IMR-90 (cell line): ENCODE measurements at regions not wholly inside any gene's neighbourhood (a gene's known extent, or its start where the extent isn't known, plus 50 kb on each side); places are given as distances from the start of the nearest gene placed in this dataset.

ENCODE experiments used
- ATAC-seq: fragments of 200-7000 bp; cut with Tn5 transposase; 2 replicates; pipeline ENCODE4 v1.9.1; 2020; ENCODE audit warnings: low read depth, mild to moderate bottlenecking, moderate library complexity
- BruUV-seq: library from RNA; stranded (reverse); fragments of 400-500 nt; replicated peaks from 2 replicates; lab custom pipeline; 2021; lab: Mats Ljungman, UMichigan
- CTCF ChIA-PET: fragments of 300-600 bp; formaldehyde crosslinking; extraction: SDS; loops from one replicate; lab custom pipeline; 2021; ENCODE audit warnings: antibody characterized with exemption; lab: Yijun Ruan, JAX
- POLR2A ChIA-PET: fragments of 300-600 bp; sonication (Branson Sonifier 250); formaldehyde crosslinking; loops from one replicate; lab custom pipeline; 2022; ENCODE audit warnings: antibody characterized with exemption; ENCODE audit not compliant: unreplicated experiment; lab: Charles Lee
- DNase-seq: peaks from one replicate; pipeline ENCODE4 v3.0.0; 2013
- H2AFZ ChIP-seq: replicated peaks from 2 replicates; pipeline ENCODE3; 2013; ENCODE audit warnings: low read length, mild to moderate bottlenecking; ENCODE audit not compliant: poor library complexity
- H2AK5ac ChIP-seq: 2 replicates; pipeline ENCODE4 v1.6.1; 2013; ENCODE audit warnings: low read depth, low read length, inconsistent platforms
- H2AK9ac ChIP-seq: replicated peaks from 2 replicates; pipeline ENCODE3; 2013; ENCODE audit warnings: mild to moderate bottlenecking, low read depth, low read length, moderate library complexity; ENCODE audit not compliant: poor library complexity
- H2BK120ac ChIP-seq: 2 replicates; pipeline ENCODE4 v1.6.1; 2013; ENCODE audit warnings: low read depth, low read length, inconsistent platforms
- H2BK15ac ChIP-seq: 3 replicates; pipeline ENCODE4 v1.6.1; 2013; ENCODE audit warnings: low read depth, low read length, inconsistent platforms
- H2BK20ac ChIP-seq: 2 replicates; pipeline ENCODE4 v1.6.1; 2013; ENCODE audit warnings: low read depth, mild to moderate bottlenecking, inconsistent platforms, low read length, moderate library complexity
- H2BK5ac ChIP-seq: 2 replicates; pipeline ENCODE4 v1.6.1; 2013; ENCODE audit warnings: mild to moderate bottlenecking, low read depth, low read length, inconsistent platforms; ENCODE audit not compliant: poor library complexity, severe bottlenecking
- H3K14ac ChIP-seq: replicated peaks from 2 replicates; pipeline ENCODE4 v1.6.1; 2013; ENCODE audit warnings: low read depth, low read length, inconsistent platforms
- H3K18ac ChIP-seq: 2 replicates; pipeline ENCODE4 v1.6.1; 2013; ENCODE audit warnings: low read depth, low read length, control low read depth
- H3K23ac ChIP-seq: 2 replicates; pipeline ENCODE4 v1.6.1; 2013; ENCODE audit warnings: low read depth, low read length, inconsistent platforms
- H3K27ac ChIP-seq: 2 replicates; pipeline ENCODE4 v1.5.1; 2013; ENCODE audit warnings: mild to moderate bottlenecking, control low read depth, low read length; ENCODE audit not compliant: insufficient read depth
- H3K27me3 ChIP-seq: 2 replicates; pipeline ENCODE4 v1.6.1; 2013; ENCODE audit warnings: low read length; ENCODE audit not compliant: control insufficient read depth, insufficient read depth
- H3K36me3 ChIP-seq: 2 replicates; pipeline ENCODE4 v1.6.1; 2013; ENCODE audit warnings: low read length, mixed read lengths; ENCODE audit not compliant: control insufficient read depth, insufficient read depth
- H3K4ac ChIP-seq: 2 replicates; pipeline ENCODE4 v1.6.1; 2013; ENCODE audit warnings: low read depth, low read length, inconsistent platforms
- H3K4me1 ChIP-seq: 2 replicates; pipeline ENCODE4 v1.6.1; 2013; ENCODE audit warnings: low read length, mixed read lengths; ENCODE audit not compliant: control insufficient read depth, insufficient read depth
- H3K4me2 ChIP-seq: 2 replicates; pipeline ENCODE4 v1.6.1; 2013; ENCODE audit warnings: low read depth, mild to moderate bottlenecking, control low read depth, low read length, moderate library complexity
- H3K4me3 ChIP-seq: 2 replicates; pipeline ENCODE4 v1.5.1; 2013; ENCODE audit warnings: low read depth, mild to moderate bottlenecking, control low read depth, low read length, moderate library complexity; ENCODE audit not compliant: insufficient read depth
- H3K56ac ChIP-seq: 2 replicates; pipeline ENCODE4 v1.6.1; 2013; ENCODE audit warnings: low read length, inconsistent platforms; ENCODE audit not compliant: insufficient read depth; ENCODE audit errors: extremely low read depth
- H3K79me1 ChIP-seq, 2 experiments: 2 replicates each; pipeline ENCODE4 v1.6.1; 2013; ENCODE audit warnings: low read length in 2 of 2, inconsistent platforms in 1 of 2, low read depth in 1 of 2
- H3K9ac ChIP-seq: 2 replicates; pipeline ENCODE4 v1.6.1; 2013; ENCODE audit warnings: low read depth, low read length, control low read depth
- H3K9me1 ChIP-seq: 2 replicates; pipeline ENCODE4 v1.6.1; 2013; ENCODE audit warnings: low read length, inconsistent platforms; ENCODE audit not compliant: insufficient read depth
- H3K9me3 ChIP-seq: 2 replicates; pipeline ENCODE4 v1.6.1; 2013; ENCODE audit warnings: low read length; ENCODE audit not compliant: control insufficient read depth, insufficient read depth
- H4K20me1 ChIP-seq: 2 replicates; pipeline ENCODE4 v1.6.1; 2013; ENCODE audit warnings: low read length, inconsistent platforms; ENCODE audit not compliant: insufficient read depth
- H4K5ac ChIP-seq: 2 replicates; pipeline ENCODE4 v1.6.1; 2013; ENCODE audit warnings: mild to moderate bottlenecking, low read depth, low read length, control low read depth
- H4K8ac ChIP-seq, 2 experiments: 2 replicates each; pipeline ENCODE4 v1.6.1; 2013; ENCODE audit warnings: low read depth in 2 of 2, low read length in 2 of 2, control low read depth in 1 of 2, inconsistent platforms in 1 of 2
- H4K91ac ChIP-seq: 2 replicates; pipeline ENCODE4 v1.6.1; 2013; ENCODE audit warnings: low read depth, low read length, inconsistent platforms; ENCODE audit not compliant: insufficient read depth
- BHLHE40 ChIP-seq: fragments of 150-350 bp; IDR thresholded peaks from 2 replicates; pipeline ENCODE4 v1.6.1; 2016; ENCODE audit warnings: mild to moderate bottlenecking, low read depth, low read length
- FOS ChIP-seq: fragments of 150-350 bp; IDR thresholded peaks from 2 replicates; pipeline ENCODE4 v1.6.1; 2016; ENCODE audit warnings: low read depth, low read length
- MAFK ChIP-seq: IDR thresholded peaks from 2 replicates; pipeline ENCODE4 v1.6.1; 2012; ENCODE audit warnings: low read depth, low read length, improper control_type of control experiment
- MXI1 ChIP-seq: IDR thresholded peaks from 2 replicates; pipeline ENCODE4 v1.6.1; 2012; ENCODE audit warnings: low read depth, mild to moderate bottlenecking, low read length, moderate library complexity, borderline replicate concordance
- WGBS, 2 experiments: methylation state at CpG; one replicate each; pipeline versions ENCODE4 v1.1.5 to v1.1.7; 2013; ENCODE audit warnings: missing lambda C conversion rate in 2 of 2; ENCODE audit not compliant: insufficient read length in 1 of 2; ENCODE audit errors: extremely low coverage in 2 of 2; 5-methylcytosine and 5-hydroxymethylcytosine counted together
- dilution Hi-C: fragments of 300-500 bp; cut with HindIII; formaldehyde crosslinking; loops from one replicate; pipeline ENCODE4 v1.14.3; 2018; ENCODE audit warnings: low sequenced_read_pairs; ENCODE audit not compliant: unreplicated experiment
- in situ Hi-C: fragments of 300-500 bp; cut with MboI; formaldehyde crosslinking; loops from 3 replicates; pipeline ENCODE4 v1.14.3; 2019; ENCODE audit warnings: low sequenced_read_pairs, inconsistent platforms, mixed read lengths
- intact Hi-C: fragments of 100-400 bp; cut with micrococcal nuclease; formaldehyde crosslinking; loops from 2 replicates; pipeline ENCODE4 v1.10.0; 2022

GRCh38 chr2:220949466-220949865, 622.6 kb downstream of the EPHA4 start:
- H2BK5ac ChIP-seq, result no peak overlapping the region
- no peak overlapping the region for H3K4me3 ChIP-seq
- ATAC-seq, result peak; percentile 52; the same call in 1 of the 2 replicates
- no peaks in the 10 kb centered on the region; the same call in 1 of the 2 replicates for H3K27me3 ChIP-seq
- H3K56ac ChIP-seq, result no peak overlapping the region
- no peak overlapping the region for H3K18ac ChIP-seq
- no peaks in the 10 kb centered on the region for H3K9me3 ChIP-seq
- TF ChIP-seq MXI1, result no peak
- TF ChIP-seq MAFK, result no peak
- TF ChIP-seq BHLHE40, result no peak
- no peak for TF ChIP-seq FOS
- no peaks in the 10 kb centered on the region for H3K4me1 ChIP-seq
- no CpG with 5 or more reads among the region's 3 CpGs for WGBS, 2 experiments
- no peak overlapping the region for H2BK20ac ChIP-seq
- H3K14ac ChIP-seq, result no peak overlapping the region
- POLR2A ChIA-PET, result no interaction called here
- H4K91ac ChIP-seq, result no peak overlapping the region
- H3K9me1 ChIP-seq, result no peaks in the 10 kb centered on the region
- no TSS peak for BruUV-seq
- no peak overlapping the region for H3K23ac ChIP-seq
- H3K4me2 ChIP-seq, result no peak overlapping the region
- CTCF ChIA-PET, result interaction anchor here (0.6 to 1.4 kb wide), 2 partner anchors 17 to 817 kb away, joined by 3 read pairs; no protein-coding TSS in a partner anchor
- no peak overlapping the region for H3K9ac ChIP-seq
- DNase-seq, result peak; percentile 50
- dilution Hi-C loops (no loop called here), in situ Hi-C loops (no loop called here), intact Hi-C loops (loop anchor here (5.0 kb wide), 1 partner anchor 623 kb away; the partner anchor contains the start of gene EPHA4)
- no peak overlapping the region for H4K5ac ChIP-seq
- H3K4ac ChIP-seq, result no peak overlapping the region
- no peak overlapping the region for H2AK5ac ChIP-seq
- H4K8ac ChIP-seq, result no peak overlapping the region
- no peak overlapping the region for H2AFZ ChIP-seq
- H2BK120ac ChIP-seq, result no peak overlapping the region
- no peaks in the 10 kb centered on the region for H4K20me1 ChIP-seq
- H3K27ac ChIP-seq, result no peak overlapping the region
- H2AK9ac ChIP-seq, result no peak overlapping the region
- H3K79me1 ChIP-seq, result no peaks in the 10 kb centered on the region
- H2BK15ac ChIP-seq, result no peak overlapping the region
- H3K36me3 ChIP-seq, result no peaks in the 10 kb centered on the region
